T-cell (primary cell): ENCODE measurements at regions not wholly inside any gene's neighbourhood (a gene's known extent, or its start where the extent isn't known, plus 50 kb on each side); places are given as distances from the start of the nearest gene placed in this dataset.

Experiments used
- ATAC-seq, 4 experiments: fragments of 200-7000 bp in 3 of 4; fragments of 150-1000 bp in 1 of 4; cut with Tn5 transposase; replicated peaks in 1 of 4; 1 replicate in 3 of 4; 2 replicates in 1 of 4; pipeline ENCODE4 v1.10.0; 2021; ENCODE audit warnings: moderate library complexity in 3 of 4, mild to moderate bottlenecking in 2 of 4, moderate number of reproducible peaks in 1 of 4
- CTCF ChIA-PET, 2 donors: fragments of 300-600 bp; sonication (Branson Sonifier 250); formaldehyde crosslinking; loops; one replicate each; lab custom pipeline; 2022; ENCODE audit warnings: antibody characterized with exemption in 2 of 2; lab: Charles Lee
- POLR2A ChIA-PET, 2 donors: fragments of 300-600 bp; sonication (Branson Sonifier 250); formaldehyde crosslinking; loops; one replicate each; lab custom pipeline; 2022; ENCODE audit warnings: antibody characterized with exemption in 2 of 2; lab: Charles Lee
- DNase-seq, 35 experiments: peaks; one replicate each; pipeline versions ENCODE4 v3.0.0 to v3.0.0-alpha.2; 2013 to 2023
- H3K27ac ChIP-seq: one replicate; pipeline ENCODE4 v1.5.1; 2013; ENCODE audit warnings: low read length
- H3K27me3 ChIP-seq, 2 experiments: replicated peaks in 1 of 2; 1 replicate in 1 of 2; 2 replicates in 1 of 2; pipeline versions ENCODE4 v1.6.1 to v1.7.0; 2013; ENCODE audit warnings: low read length in 1 of 2, mixed read lengths in 1 of 2; ENCODE audit not compliant: control insufficient read depth in 2 of 2, insufficient read depth in 2 of 2; ENCODE audit errors: extremely low read depth in 1 of 2
- H3K36me3 ChIP-seq, 2 donors: 1 replicate in 1 of 2; 2 replicates in 1 of 2; pipeline versions ENCODE4 v1.6.1 to v1.7.0; 2013; ENCODE audit warnings: low read length in 1 of 2; ENCODE audit not compliant: control insufficient read depth in 2 of 2, insufficient read depth in 1 of 2; ENCODE audit errors: extremely low read depth in 1 of 2
- H3K4me1 ChIP-seq, 2 experiments: 1 replicate in 1 of 2; 2 replicates in 1 of 2; pipeline versions ENCODE4 v1.6.1 to v1.7.0; 2013; ENCODE audit warnings: low read length in 2 of 2, mixed read lengths in 1 of 2; ENCODE audit not compliant: insufficient read depth in 2 of 2, control insufficient read depth in 1 of 2; ENCODE audit errors: extremely low read depth in 1 of 2
- H3K4me3 ChIP-seq, 2 donors: 1 replicate in 1 of 2; 2 replicates in 1 of 2; pipeline versions ENCODE4 v1.5.1 to v1.7.0; 2013; ENCODE audit warnings: mild to moderate bottlenecking in 2 of 2, low read length in 1 of 2, moderate library complexity in 1 of 2; ENCODE audit not compliant: control insufficient read depth in 1 of 2; ENCODE audit errors: extremely low read depth in 1 of 2
- H3K9me3 ChIP-seq: 2 replicates; pipeline ENCODE4 v1.7.0; 2013
- H3K27ac Mint-ChIP-seq, 2 donors: one replicate each; pipeline ENCODE4 v1.8.0; 2020 to 2021; ENCODE audit warnings: mild to moderate bottlenecking in 2 of 2, mixed read lengths in 2 of 2
- H3K27me3 Mint-ChIP-seq, 2 donors: one replicate each; pipeline ENCODE4 v1.8.0; 2021 to 2022; ENCODE audit warnings: mixed read lengths in 2 of 2
- H3K36me3 Mint-ChIP-seq: one replicate; pipeline ENCODE4 v1.8.0; 2021; ENCODE audit warnings: mixed read lengths
- H3K4me1 Mint-ChIP-seq, 3 donors: one replicate each; pipeline ENCODE4 v1.8.0; 2020 to 2022; ENCODE audit warnings: mixed read lengths in 3 of 3, mild to moderate bottlenecking in 1 of 3
- H3K4me3 Mint-ChIP-seq, 3 donors: one replicate each; pipeline ENCODE4 v1.8.0; 2020 to 2022; ENCODE audit warnings: mild to moderate bottlenecking in 3 of 3, mixed read lengths in 3 of 3, moderate library complexity in 3 of 3
- H3K9me3 Mint-ChIP-seq, 3 donors: one replicate each; pipeline ENCODE4 v1.8.0; 2020 to 2022; ENCODE audit warnings: mixed read lengths in 3 of 3
- WGBS: methylation state at CpG from one replicate; pipeline ENCODE4 v1.1.5; 2013; ENCODE audit warnings: missing lambda C conversion rate; ENCODE audit not compliant: insufficient coverage; 5-methylcytosine and 5-hydroxymethylcytosine counted together

- Mint-ChIP-seq H3K27ac (no peak overlapping the region), H3K4me3 (no peak overlapping the region), H3K27me3 (peaks cover 0 to 3% of the 10 kb centered on the region in 2 donors), H3K36me3 (no peaks in the 10 kb centered on the region), H3K4me1 (peaks cover 0 to 2% (median 0%) of the 10 kb centered on the region in 3 donors), H3K9me3 (no peaks in the 10 kb centered on the region)
- DNase-seq (no peak), ATAC-seq (no peak)
- ChIA-PET POLR2A (no interaction called here), CTCF (no interaction called here)
- H3K9me3 ChIP-seq, result no peaks in the 10 kb centered on the region
- no peak overlapping the region for H3K4me3 ChIP-seq
- no peaks in the 10 kb centered on the region for H3K36me3 ChIP-seq
- 86% methylated on average over 22 of the region's 28 CpGs for WGBS
- no peaks in the 10 kb centered on the region for H3K4me1 ChIP-seq
- peaks cover 0 to 17% of the 10 kb centered on the region in 2 experiments for H3K27me3 ChIP-seq
- H3K27ac ChIP-seq, result no peak overlapping the region
These were observed 59.2 kb downstream of the C9orf50 start for GRCh38 chr9:129561594-129562281.

DNA sequence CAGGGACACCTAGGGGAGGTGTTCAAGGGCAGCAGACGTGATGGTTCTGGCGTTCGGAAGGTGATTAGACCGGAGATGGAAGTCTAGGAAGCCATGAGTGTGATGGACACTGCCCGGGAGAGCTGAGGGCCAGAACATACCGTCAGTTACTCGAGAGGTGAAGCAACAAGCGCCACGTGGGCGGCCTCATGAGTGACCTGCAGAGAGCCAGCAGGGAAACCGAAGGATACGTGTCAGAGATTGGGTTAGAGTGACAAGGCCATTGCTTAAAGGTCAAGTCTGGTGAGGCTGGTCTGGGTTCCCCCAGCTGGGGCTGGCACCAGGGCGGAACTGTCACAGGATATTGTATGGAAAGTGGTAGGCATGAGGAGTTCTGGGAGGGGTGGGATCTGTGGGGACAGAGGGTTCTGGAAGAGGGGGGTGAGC, 60.0 kb downstream of the C9orf50 start:
- Histone ChIP-seq H3K36me3 (no peaks in the 10 kb centered on the region), H3K27me3 (peaks cover 0 to 18% of the 10 kb centered on the region in 2 experiments), H3K9me3 (no peaks in the 10 kb centered on the region), H3K4me1 (no peaks in the 10 kb centered on the region), H3K4me3 (no peak overlapping the region), H3K27ac (no peak overlapping the region)
- no peak overlapping the region for H3K4me3 Mint-ChIP-seq
- WGBS, result 88% methylated on average over 13 of the region's 13 CpGs
- no peak for ATAC-seq
- H3K27me3 Mint-ChIP-seq, result peaks cover 0 to 3% of the 10 kb centered on the region in 2 donors
- CTCF ChIA-PET, result interaction anchor here in 1 of 2 donors (0.7 kb wide), 1 partner anchor 23 kb away, joined by 7 read pairs; no protein-coding TSS in a partner anchor
- peaks cover 0 to 2% (median 0%) of the 10 kb centered on the region in 3 donors for H3K4me1 Mint-ChIP-seq
- H3K36me3 Mint-ChIP-seq, result no peaks in the 10 kb centered on the region
- DNase-seq, result no peak
- H3K9me3 Mint-ChIP-seq, result no peaks in the 10 kb centered on the region
- POLR2A ChIA-PET, result interaction anchor here in 1 of 2 donors (0.7 kb wide), 1 partner anchor 194 kb away, joined by 16 read pairs; no protein-coding TSS in a partner anchor
- H3K27ac Mint-ChIP-seq, result no peak overlapping the region

GRCh38 chr9:129559506-129559881, 61.4 kb downstream of the C9orf50 start:
- Histone ChIP-seq H3K4me1 (no peaks in the 10 kb centered on the region), H3K9me3 (no peaks in the 10 kb centered on the region), H3K27ac (no peak overlapping the region), H3K27me3 (peaks cover 0 to 25% of the 10 kb centered on the region in 2 experiments), H3K36me3 (no peaks in the 10 kb centered on the region), H3K4me3 (no peak overlapping the region)
- WGBS, result 84% methylated on average over 4 of the region's 4 CpGs
- Mint-ChIP-seq H3K4me1 (peaks cover 0 to 2% (median 0%) of the 10 kb centered on the region in 3 donors), H3K27ac (no peak overlapping the region), H3K36me3 (no peaks in the 10 kb centered on the region), H3K27me3 (peaks cover 0 to 3% of the 10 kb centered on the region in 2 donors), H3K4me3 (no peak overlapping the region), H3K9me3 (no peaks in the 10 kb centered on the region)
- no peak for ATAC-seq
- DNase-seq, result no peak
- ChIA-PET CTCF (no interaction called here), POLR2A (no interaction called here)

GRCh38 chr9:129558551-129559505, 62.1 kb downstream of the C9orf50 start:
- POLR2A ChIA-PET, result no interaction called here
- H3K4me1 ChIP-seq, result no peaks in the 10 kb centered on the region
- Mint-ChIP-seq H3K36me3 (no peaks in the 10 kb centered on the region), H3K27me3 (peaks cover 0 to 4% of the 10 kb centered on the region in 2 donors), H3K4me3 (no peak overlapping the region), H3K9me3 (no peaks in the 10 kb centered on the region), H3K27ac (no peak overlapping the region), H3K4me1 (peaks cover 0 to 2% (median 0%) of the 10 kb centered on the region in 3 donors)
- no peaks in the 10 kb centered on the region for H3K36me3 ChIP-seq
- DNase-seq (no peak), ATAC-seq (no peak)
- H3K4me3 ChIP-seq, result no peak overlapping the region
- H3K27ac ChIP-seq, result no peak overlapping the region
- CTCF ChIA-PET, result interaction anchor here in 1 of 2 donors (0.6 kb wide), 1 partner anchor 397 kb away, joined by 5 read pairs; no protein-coding TSS in a partner anchor
- peaks cover 0 to 27% of the 10 kb centered on the region in 2 experiments for H3K27me3 ChIP-seq
- WGBS, result 69% methylated on average over 7 of the region's 21 CpGs
- no peaks in the 10 kb centered on the region for H3K9me3 ChIP-seq

GRCh38 chr9:129558063-129558550, 62.8 kb downstream of the C9orf50 start:
- H3K9me3 ChIP-seq, result no peaks in the 10 kb centered on the region
- CTCF ChIA-PET, result no interaction called here
- H3K27ac ChIP-seq, result no peak overlapping the region
- Mint-ChIP-seq H3K36me3 (no peaks in the 10 kb centered on the region), H3K27ac (no peak overlapping the region), H3K4me1 (peaks cover 0 to 2% (median 0%) of the 10 kb centered on the region in 3 donors), H3K4me3 (no peak overlapping the region), H3K9me3 (no peaks in the 10 kb centered on the region), H3K27me3 (peaks cover 0 to 4% of the 10 kb centered on the region in 2 donors)
- ATAC-seq (no peak), DNase-seq (no peak)
- POLR2A ChIA-PET, result no interaction called here
- 87% methylated on average over 14 of the region's 16 CpGs for WGBS
- H3K4me3 ChIP-seq, result no peak overlapping the region
- no peaks in the 10 kb centered on the region for H3K4me1 ChIP-seq
- no peaks in the 10 kb centered on the region for H3K36me3 ChIP-seq
- peaks cover 0 to 30% of the 10 kb centered on the region in 2 experiments for H3K27me3 ChIP-seq
